GM12878 (cell line): ENCODE measurements at regions not wholly inside any gene's neighbourhood (a gene's known extent, or its start where the extent isn't known, plus 50 kb on each side); places are given as distances from the start of the nearest gene placed in this dataset.

ENCODE experiments used
- ATAC-seq: fragments of 200-7000 bp; cut with Tn5 transposase; 3 replicates; pipeline ENCODE4 v1.9.1; 2020; ENCODE audit warnings: mild to moderate bottlenecking, moderate library complexity
- BruUV-seq: library from RNA; stranded (reverse); fragments of 400-500 nt; replicated peaks from 2 replicates; lab custom pipeline; 2021; lab: Mats Ljungman, UMichigan
- CTCF ChIA-PET: fragments of 300-600 bp; sonication (Branson Sonifier 250); formaldehyde crosslinking; extraction: SDS; loops from one replicate; lab custom pipeline; 2021; ENCODE audit warnings: inconsistent platforms; lab: Yijun Ruan, JAX
- POLR2A ChIA-PET: fragments of 350-600 bp; formaldehyde crosslinking; extraction: SDS; loops from one replicate; lab custom pipeline; 2021; ENCODE audit warnings: inconsistent platforms; lab: Charles Lee
- RAD21 ChIA-PET: fragments of 300-600 bp; sonication (Branson Sonifier 250); formaldehyde crosslinking; loops from one replicate; lab custom pipeline; 2023; ENCODE audit warnings: antibody characterized with exemption; ENCODE audit not compliant: unreplicated experiment; lab: Charles Lee
- SMC1A ChIA-PET: fragments of 300-600 bp; sonication (Branson Sonifier 250); formaldehyde crosslinking; loops from one replicate; lab custom pipeline; 2023; ENCODE audit not compliant: unreplicated experiment, uncharacterized antibody; lab: Charles Lee
- DNase-seq: peaks from one replicate; pipeline ENCODE4 v3.0.0-alpha.2; 2011; ENCODE audit warnings: low read depth, low spot score
- FAIRE-seq: peaks from 3 replicates; lab custom pipeline; 2011; peaks lifted over from hg19 to GRCh38; lab: Jason Lieb, UNC
- H2AFZ ChIP-seq: 2 replicates; pipeline ENCODE4 v1.6.0; 2011; ENCODE audit warnings: low read depth, low read length, control low read depth; ENCODE audit not compliant: control insufficient read depth
- H3K27ac ChIP-seq: 2 replicates; pipeline ENCODE4 v1.5.1; 2011; ENCODE audit warnings: control low read depth; ENCODE audit not compliant: control insufficient read depth, insufficient read depth
- H3K27me3 ChIP-seq, 2 experiments: replicated peaks in 1 of 2; 2 replicates each; pipeline versions ENCODE4 v1.6.0 to v1.6.1; 2011; ENCODE audit warnings: low read length in 1 of 2; ENCODE audit not compliant: control insufficient read depth in 2 of 2, insufficient read depth in 2 of 2
- H3K36me3 ChIP-seq, 2 experiments: 2 replicates each; pipeline ENCODE4 v1.5.1; 2011; ENCODE audit warnings: low read length in 1 of 2; ENCODE audit not compliant: control insufficient read depth in 2 of 2, insufficient read depth in 2 of 2
- H3K4me1 ChIP-seq: 2 replicates; pipeline ENCODE4 v1.6.1; 2011; ENCODE audit warnings: mild to moderate bottlenecking, low read length, moderate library complexity, mixed read lengths; ENCODE audit not compliant: control insufficient read depth, insufficient read depth
- H3K4me2 ChIP-seq: 2 replicates; pipeline ENCODE4 v1.6.0; 2011; ENCODE audit warnings: control low read depth; ENCODE audit not compliant: control insufficient read depth, insufficient read depth
- H3K4me3 ChIP-seq: fragments of 200-600 bp; sonication (generic); 2 replicates; pipeline ENCODE4 v1.5.1; 2016
- H3K79me2 ChIP-seq: 2 replicates; pipeline ENCODE4 v1.6.0; 2011; ENCODE audit warnings: low read length; ENCODE audit not compliant: control insufficient read depth, insufficient read depth
- H3K9ac ChIP-seq: 2 replicates; pipeline ENCODE4 v1.8.0; 2011; ENCODE audit warnings: low read length, control low read depth, mixed read lengths; ENCODE audit not compliant: control insufficient read depth, insufficient read depth
- H3K9me3 ChIP-seq: replicated peaks from 3 replicates; pipeline ENCODE4 v1.5.1; 2011; ENCODE audit warnings: mild to moderate bottlenecking, low read length; ENCODE audit not compliant: control insufficient read depth, insufficient read depth
- H4K20me1 ChIP-seq: 2 replicates; pipeline ENCODE4 v1.6.0; 2011; ENCODE audit not compliant: control insufficient read depth, insufficient read depth
- BACH1 ChIP-seq: fragments of 450-650 bp; IDR thresholded peaks from 2 replicates; pipeline ENCODE4 v1.6.1; 2017; ENCODE audit warnings: mild to moderate bottlenecking, borderline replicate concordance
- BHLHE40 ChIP-seq, 2 experiments: fragments of 450-650 bp in 1 of 2; IDR thresholded peaks; 2 replicates each; pipeline ENCODE4 v1.6.1; 2011 to 2017; ENCODE audit warnings: low read depth in 2 of 2, borderline replicate concordance in 1 of 2, improper control_type of control experiment in 1 of 2, low read length in 1 of 2, mild to moderate bottlenecking in 1 of 2
- IKZF2 ChIP-seq, 2 experiments: fragments of 450-650 bp; IDR thresholded peaks; 2 replicates each; pipeline ENCODE4 v1.6.1; 2017; ENCODE audit warnings: mild to moderate bottlenecking in 2 of 2, moderate library complexity in 2 of 2
- KLF5 ChIP-seq: fragments of 450-650 bp; IDR thresholded peaks from 2 replicates; pipeline ENCODE4 v1.6.1; 2014; ENCODE audit warnings: mild to moderate bottlenecking; ENCODE audit not compliant: partially characterized antibody
- MAX ChIP-seq: IDR thresholded peaks from 2 replicates; pipeline ENCODE4 v1.6.1; 2012; ENCODE audit warnings: low read depth, low read length, improper control_type of control experiment
- MYB ChIP-seq: fragments of 150-350 bp; IDR thresholded peaks from 2 replicates; pipeline ENCODE4 v1.6.1; 2014; ENCODE audit warnings: mild to moderate bottlenecking, low read depth, low read length, borderline replicate concordance
- POU2F2 ChIP-seq: IDR thresholded peaks from 3 replicates; pipeline ENCODE4 v1.6.1; 2011; ENCODE audit warnings: low read depth, mild to moderate bottlenecking, low read length, borderline replicate concordance
- RB1 ChIP-seq: fragments of 450-650 bp; formaldehyde crosslinking; IDR thresholded peaks from 2 replicates; pipeline ENCODE4 v1.6.1; 2017; ENCODE audit warnings: mild to moderate bottlenecking, borderline replicate concordance
- SIX5 ChIP-seq: IDR thresholded peaks from 2 replicates; pipeline ENCODE4 v1.6.1; 2011; ENCODE audit warnings: mild to moderate bottlenecking, low read depth, low read length, moderate library complexity; ENCODE audit not compliant: severe bottlenecking
- SREBF2 ChIP-seq: IDR thresholded peaks from 2 replicates; pipeline ENCODE4 v1.6.1; 2012; ENCODE audit warnings: mild to moderate bottlenecking, low read length
- SRF ChIP-seq, 2 experiments: IDR thresholded peaks; 2 replicates each; pipeline ENCODE4 v1.6.1; 2011; ENCODE audit warnings: low read depth in 2 of 2, low read length in 2 of 2, mild to moderate bottlenecking in 1 of 2, moderate library complexity in 1 of 2
- ZNF592 ChIP-seq: fragments of 450-650 bp; IDR thresholded peaks from 2 replicates; pipeline ENCODE4 v1.6.1; 2017; ENCODE audit warnings: mild to moderate bottlenecking, moderate library complexity
- WGBS: methylation state at CpG from one replicate; pipeline ENCODE4 v1.1.6; 2016; ENCODE audit warnings: low lambda C conversion rate; ENCODE audit not compliant: insufficient replicate concordance, insufficient coverage; ENCODE audit errors: missing lambda C conversion rate; 5-methylcytosine and 5-hydroxymethylcytosine counted together
- in situ Hi-C: fragments of 300-500 bp; cut with MboI; formaldehyde crosslinking; loops from 9 replicates; pipeline ENCODE4 v1.14.3; 2018; ENCODE audit warnings: mixed read lengths
- intact Hi-C: fragments of 100-400 bp; cut with micrococcal nuclease; formaldehyde crosslinking; loops from one replicate; pipeline ENCODE4 v1.14.2; 2022; ENCODE audit not compliant: unreplicated experiment

GRCh38 chr5:40399349-40399748, 280.4 kb upstream of the PTGER4 start:
- no peak overlapping the region for H3K4me3 ChIP-seq
- no peaks in the 10 kb centered on the region; the same call in 2 of the 3 replicates for H3K9me3 ChIP-seq
- no peak overlapping the region for H2AFZ ChIP-seq
- ATAC-seq (no peak), FAIRE-seq (no peak), DNase-seq (no peak)
- in situ Hi-C loops, result no loop called here
- ChIA-PET POLR2A (no interaction called here), SMC1A (no interaction called here), RAD21 (no interaction called here), CTCF (no interaction called here)
- 100% methylated on average over 1 of the region's 1 CpG for WGBS
- no peaks in the 10 kb centered on the region; a peak in 2 of 4 replicates for H3K27me3 ChIP-seq
- H4K20me1 ChIP-seq, result no peaks in the 10 kb centered on the region
- no peak overlapping the region for H3K27ac ChIP-seq
- H3K79me2 ChIP-seq, result no peaks in the 10 kb centered on the region
- no peaks in the 10 kb centered on the region for H3K36me3 ChIP-seq
- no peak for TF ChIP-seq SIX5
- TF ChIP-seq MAX, result no peak
- no peak for TF ChIP-seq SRF (IDR thresholded peaks at IDR 0.05; ENCODE audit: low read depth in 2 of 2, low read length in 2 of 2)
- no peak for TF ChIP-seq POU2F2
- TF ChIP-seq RB1, result no peak
- TF ChIP-seq BACH1, result no peak
- TF ChIP-seq MYB, result no peak
- no peak for TF ChIP-seq SREBF2
- TF ChIP-seq ZNF592, result no peak
- no peak for TF ChIP-seq IKZF2 (IDR thresholded peaks at IDR 0.05)
- no peak for TF ChIP-seq KLF5
- no peak for TF ChIP-seq BHLHE40 (IDR thresholded peaks at IDR 0.05; ENCODE audit: borderline replicate concordance in 1 of 2, low read depth in 2 of 2, low read length in 1 of 2)
- intact Hi-C loops, result no loop called here
- H3K9ac ChIP-seq, result no peak overlapping the region
- peaks cover 4% of the 10 kb centered on the region for H3K4me1 ChIP-seq
- no TSS peak for BruUV-seq
- H3K4me2 ChIP-seq, result no peak overlapping the region
